ENCODE measurements at regions not wholly inside any gene's neighbourhood (a gene's known extent, or its start where the extent isn't known, plus 50 kb on each side); places are given as distances from the start of the nearest gene placed in this dataset.
"Not testable (repeated sequence)": the region's sequence is repeated elsewhere in the genome, so short reads cannot be mapped to it uniquely, and the experiment has no call there.

- not testable (repeated sequence) for TF ChIP-seq NFYB (CRISPR knock-in tag; conservative IDR thresholded peaks at IDR 0.05; ENCODE audit: low read depth); ZNF671 (CRISPR knock-in tag; IDR thresholded peaks at IDR 0.05)
- TF ChIP-seq, protein P1, sequence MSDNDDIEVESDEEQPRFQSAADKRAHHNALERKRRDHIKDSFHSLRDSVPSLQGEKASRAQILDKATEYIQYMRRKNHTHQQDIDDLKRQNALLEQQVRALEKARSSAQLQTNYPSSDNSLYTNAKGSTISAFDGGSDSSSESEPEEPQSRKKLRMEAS (CRISPR knock-in tag; IDR thresholded peaks at IDR 0.05) = not testable (repeated sequence)
- TF ChIP-seq, protein P2, sequence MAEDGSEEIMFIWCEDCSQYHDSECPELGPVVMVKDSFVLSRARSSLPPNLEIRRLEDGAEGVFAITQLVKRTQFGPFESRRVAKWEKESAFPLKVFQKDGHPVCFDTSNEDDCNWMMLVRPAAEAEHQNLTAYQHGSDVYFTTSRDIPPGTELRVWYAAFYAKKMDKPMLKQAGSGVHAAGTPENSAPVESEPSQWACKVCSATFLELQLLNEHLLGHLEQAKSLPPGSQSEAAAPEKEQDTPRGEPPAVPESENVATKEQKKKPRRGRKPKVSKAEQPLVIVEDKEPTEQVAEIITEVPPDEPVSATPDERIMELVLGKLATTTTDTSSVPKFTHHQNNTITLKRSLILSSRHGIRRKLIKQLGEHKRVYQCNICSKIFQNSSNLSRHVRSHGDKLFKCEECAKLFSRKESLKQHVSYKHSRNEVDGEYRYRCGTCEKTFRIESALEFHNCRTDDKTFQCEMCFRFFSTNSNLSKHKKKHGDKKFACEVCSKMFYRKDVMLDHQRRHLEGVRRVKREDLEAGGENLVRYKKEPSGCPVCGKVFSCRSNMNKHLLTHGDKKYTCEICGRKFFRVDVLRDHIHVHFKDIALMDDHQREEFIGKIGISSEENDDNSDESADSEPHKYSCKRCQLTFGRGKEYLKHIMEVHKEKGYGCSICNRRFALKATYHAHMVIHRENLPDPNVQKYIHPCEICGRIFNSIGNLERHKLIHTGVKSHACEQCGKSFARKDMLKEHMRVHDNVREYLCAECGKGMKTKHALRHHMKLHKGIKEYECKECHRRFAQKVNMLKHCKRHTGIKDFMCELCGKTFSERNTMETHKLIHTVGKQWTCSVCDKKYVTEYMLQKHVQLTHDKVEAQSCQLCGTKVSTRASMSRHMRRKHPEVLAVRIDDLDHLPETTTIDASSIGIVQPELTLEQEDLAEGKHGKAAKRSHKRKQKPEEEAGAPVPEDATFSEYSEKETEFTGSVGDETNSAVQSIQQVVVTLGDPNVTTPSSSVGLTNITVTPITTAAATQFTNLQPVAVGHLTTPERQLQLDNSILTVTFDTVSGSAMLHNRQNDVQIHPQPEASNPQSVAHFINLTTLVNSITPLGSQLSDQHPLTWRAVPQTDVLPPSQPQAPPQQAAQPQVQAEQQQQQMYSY (CRISPR knock-in tag; IDR thresholded peaks at IDR 0.05) = not testable (repeated sequence)
- TF ChIP-seq, protein P3, sequence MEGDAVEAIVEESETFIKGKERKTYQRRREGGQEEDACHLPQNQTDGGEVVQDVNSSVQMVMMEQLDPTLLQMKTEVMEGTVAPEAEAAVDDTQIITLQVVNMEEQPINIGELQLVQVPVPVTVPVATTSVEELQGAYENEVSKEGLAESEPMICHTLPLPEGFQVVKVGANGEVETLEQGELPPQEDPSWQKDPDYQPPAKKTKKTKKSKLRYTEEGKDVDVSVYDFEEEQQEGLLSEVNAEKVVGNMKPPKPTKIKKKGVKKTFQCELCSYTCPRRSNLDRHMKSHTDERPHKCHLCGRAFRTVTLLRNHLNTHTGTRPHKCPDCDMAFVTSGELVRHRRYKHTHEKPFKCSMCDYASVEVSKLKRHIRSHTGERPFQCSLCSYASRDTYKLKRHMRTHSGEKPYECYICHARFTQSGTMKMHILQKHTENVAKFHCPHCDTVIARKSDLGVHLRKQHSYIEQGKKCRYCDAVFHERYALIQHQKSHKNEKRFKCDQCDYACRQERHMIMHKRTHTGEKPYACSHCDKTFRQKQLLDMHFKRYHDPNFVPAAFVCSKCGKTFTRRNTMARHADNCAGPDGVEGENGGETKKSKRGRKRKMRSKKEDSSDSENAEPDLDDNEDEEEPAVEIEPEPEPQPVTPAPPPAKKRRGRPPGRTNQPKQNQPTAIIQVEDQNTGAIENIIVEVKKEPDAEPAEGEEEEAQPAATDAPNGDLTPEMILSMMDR (IDR thresholded peaks at IDR 0.05) = not testable (repeated sequence)
Observed at GRCh38 chr7:131933219-131933618, 376.8 kb upstream of the PODXL start.
